ENCODE measurements at regions not wholly inside any gene's neighbourhood (a gene's known extent, or its start where the extent isn't known, plus 50 kb on each side); places are given as distances from the start of the nearest gene placed in this dataset.

- no peak for DNase-seq (ENCODE audit: low read depth, low spot score)
- H3K4me3 ChIP-seq (ENCODE audit: low read depth, low read length): no peak overlapping the region
- no peak for TF ChIP-seq CTCF (IDR thresholded peaks at IDR 0.05; ENCODE audit: low read depth, low read length)
- in situ Hi-C loops (cut with HindIII; ENCODE audit: low sequenced_read_pairs): no loop called here
These were observed 204.2 kb upstream of the MTNR1B start for GRCh38 chr11:92765082-92765840.

GRCh38 chr11:92765965-92766371, 203.5 kb upstream of the MTNR1B start:
- TF ChIP-seq CTCF (IDR thresholded peaks at IDR 0.05; ENCODE audit: low read depth, low read length): no peak
- in situ Hi-C loops (cut with HindIII; ENCODE audit: low sequenced_read_pairs): no loop called here
- DNase-seq (ENCODE audit: low read depth, low spot score): peak; percentile 42
- H3K4me3 ChIP-seq (ENCODE audit: low read depth, low read length): peak overlapping the region; percentile 30

- no peak overlapping the region for H3K4me3 ChIP-seq (ENCODE audit: low read depth, low read length)
- in situ Hi-C loops (cut with HindIII; ENCODE audit: low sequenced_read_pairs): no loop called here
These were observed 202.8 kb upstream of the MTNR1B start for GRCh38 chr11:92766698-92767097.

GRCh38 chr11:92767416-92767815, 202.0 kb upstream of the MTNR1B start:
- TF ChIP-seq CTCF (IDR thresholded peaks at IDR 0.05; ENCODE audit: low read depth, low read length): no peak
- in situ Hi-C loops (cut with HindIII; ENCODE audit: low sequenced_read_pairs): no loop called here
- no peak overlapping the region for H3K4me3 ChIP-seq (ENCODE audit: low read depth, low read length)
- no peak for DNase-seq (ENCODE audit: low read depth, low spot score)

More at GRCh38 chr11:92766698-92767097, 202.8 kb upstream of the MTNR1B start:
- TF ChIP-seq CTCF (IDR thresholded peaks at IDR 0.05; ENCODE audit: low read depth, low read length): no peak
- DNase-seq (ENCODE audit: low read depth, low spot score): peak; percentile 2

- DNase-seq (ENCODE audit: low read depth, low spot score): no peak
- no peak for TF ChIP-seq CTCF (IDR thresholded peaks at IDR 0.05; ENCODE audit: low read depth, low read length)
- in situ Hi-C loops (cut with HindIII; ENCODE audit: low sequenced_read_pairs): no loop called here
- H3K4me3 ChIP-seq (ENCODE audit: low read depth, low read length): no peak overlapping the region
These were observed 201.2 kb upstream of the MTNR1B start for GRCh38 chr11:92768121-92768840.

GRCh38 chr11:92769112-92769511, 200.3 kb upstream of the MTNR1B start:
- no peak for DNase-seq (ENCODE audit: low read depth, low spot score)
- no peak overlapping the region for H3K4me3 ChIP-seq (ENCODE audit: low read depth, low read length)
- in situ Hi-C loops (cut with HindIII; ENCODE audit: low sequenced_read_pairs): no loop called here
- no peak for TF ChIP-seq CTCF (IDR thresholded peaks at IDR 0.05; ENCODE audit: low read depth, low read length)

Data from astrocyte of the spinal cord (primary cell).